PC-9 (cell line): ENCODE measurements at regions not wholly inside any gene's neighbourhood (a gene's known extent, or its start where the extent isn't known, plus 50 kb on each side); places are given as distances from the start of the nearest gene placed in this dataset.

Experiments
- CTCF ChIP-seq: fragments of 200-600 bp; sonication (generic); conservative IDR thresholded peaks from 2 replicates; pipeline ENCODE4 v1.6.1; 2017; ENCODE audit warnings: mixed run types, antibody characterized with exemption, mild to moderate bottlenecking, moderate library complexity
- EZH2 ChIP-seq: fragments of 200-600 bp; sonication (generic); IDR thresholded peaks from 2 replicates; pipeline ENCODE4 v1.8.0; 2017; ENCODE audit warnings: antibody characterized with exemption, low read depth

GRCh38 chr6:137956098-137956488, 89.0 kb downstream of the TNFAIP3 start:
- TF ChIP-seq CTCF, result no peak
- no peak for TF ChIP-seq EZH2
